DND-41 (cell line): ENCODE measurements at regions not wholly inside any gene's neighbourhood (a gene's known extent, or its start where the extent isn't known, plus 50 kb on each side); places are given as distances from the start of the nearest gene placed in this dataset.

Experiments
- ATAC-seq: fragments of 200-7000 bp; cut with Tn5 transposase; 3 replicates; pipeline ENCODE4 v1.9.1; 2021; ENCODE audit warnings: low read depth; ENCODE audit not compliant: insufficient read depth
- DNase-seq: peaks from one replicate; pipeline ENCODE4 v3.0.0-alpha.2; 2020
- H2AFZ ChIP-seq: 2 replicates; pipeline ENCODE4 v1.6.0; 2012; ENCODE audit warnings: low read depth, low read length
- H3K27ac ChIP-seq: 2 replicates; pipeline ENCODE4 v1.5.1; 2012; ENCODE audit warnings: low read length, inconsistent platforms
- H3K27me3 ChIP-seq: fragments of 200-600 bp; sonication (generic); 2 replicates; pipeline ENCODE4 v1.6.0; 2012; ENCODE audit warnings: low read length, mild to moderate bottlenecking, inconsistent platforms; ENCODE audit not compliant: insufficient read depth, poor library complexity
- H3K36me3 ChIP-seq: 2 replicates; pipeline ENCODE4 v1.5.1; 2012; ENCODE audit warnings: low read length, inconsistent platforms; ENCODE audit not compliant: insufficient read depth
- H3K4me1 ChIP-seq: 2 replicates; pipeline ENCODE4 v1.5.1; 2012; ENCODE audit warnings: mild to moderate bottlenecking, low read length; ENCODE audit not compliant: insufficient read depth
- H3K4me2 ChIP-seq: 2 replicates; pipeline ENCODE4 v1.6.0; 2012; ENCODE audit warnings: mild to moderate bottlenecking, moderate library complexity, low read length, inconsistent platforms; ENCODE audit not compliant: insufficient read depth
- H3K4me3 ChIP-seq, 2 experiments: fragments of 200-600 bp in 1 of 2; shearing (Covaris generic) in 1 of 2; 2 replicates each; pipeline ENCODE4 v1.5.1; 2012 to 2016; ENCODE audit warnings: inconsistent platforms in 2 of 2, low read length in 2 of 2, mild to moderate bottlenecking in 2 of 2, low read depth in 1 of 2, moderate library complexity in 1 of 2
- H3K79me2 ChIP-seq: 2 replicates; pipeline ENCODE4 v1.6.0; 2012; ENCODE audit warnings: low read length, inconsistent platforms; ENCODE audit not compliant: insufficient read depth
- H3K9ac ChIP-seq: 2 replicates; pipeline ENCODE4 v1.6.0; 2012; ENCODE audit warnings: low read depth, mild to moderate bottlenecking, inconsistent platforms, low read length, moderate library complexity
- H3K9me3 ChIP-seq: 2 replicates; pipeline ENCODE4 v1.5.1; 2012; ENCODE audit warnings: low read length, moderate library complexity, mild to moderate bottlenecking, inconsistent platforms; ENCODE audit not compliant: insufficient read depth, severe bottlenecking
- H4K20me1 ChIP-seq: 2 replicates; pipeline ENCODE4 v1.6.0; 2012; ENCODE audit warnings: low read length; ENCODE audit not compliant: insufficient read depth
- CTCF ChIP-seq: IDR thresholded peaks from 2 replicates; pipeline ENCODE4 v1.5.1; 2012; ENCODE audit warnings: borderline replicate concordance, low read length, moderate library complexity, mild to moderate bottlenecking; ENCODE audit not compliant: poor library complexity, severe bottlenecking; ENCODE audit errors: extremely low read depth
- EZH2 ChIP-seq: IDR thresholded peaks from 3 replicates; pipeline ENCODE4 v1.6.1; 2012; ENCODE audit warnings: borderline replicate concordance, low read depth, mild to moderate bottlenecking, moderate library complexity, low read length, inconsistent platforms; ENCODE audit not compliant: severe bottlenecking

GRCh38 chr4:128590034-128590740 lies 219.3 kb upstream of the JADE1 start:
- no peak for DNase-seq
- Histone ChIP-seq H3K9me3 (no peaks in the 10 kb centered on the region), H3K36me3 (no peaks in the 10 kb centered on the region), H3K4me2 (no peak overlapping the region), H3K27ac (no peak overlapping the region), H3K79me2 (no peaks in the 10 kb centered on the region), H3K4me1 (no peaks in the 10 kb centered on the region), H3K27me3 (no peaks in the 10 kb centered on the region), H2AFZ (no peak overlapping the region), H3K4me3 (no peak overlapping the region), H4K20me1 (no peaks in the 10 kb centered on the region), H3K9ac (no peak overlapping the region)
- ATAC-seq, result peak; percentile 57; the same call in 1 of the 3 replicates
- no peak for TF ChIP-seq CTCF
- TF ChIP-seq EZH2, result no peak

GRCh38 chr4:128589384-128589965 lies 220.0 kb upstream of the JADE1 start:
- DNase-seq (no peak), ATAC-seq (no peak)
- Histone ChIP-seq H3K9ac (no peak overlapping the region), H3K4me1 (no peaks in the 10 kb centered on the region), H3K27me3 (no peaks in the 10 kb centered on the region), H4K20me1 (no peaks in the 10 kb centered on the region), H3K9me3 (no peaks in the 10 kb centered on the region), H3K4me3 (no peak overlapping the region), H3K27ac (no peak overlapping the region), H2AFZ (no peak overlapping the region), H3K79me2 (no peaks in the 10 kb centered on the region), H3K4me2 (no peak overlapping the region), H3K36me3 (no peaks in the 10 kb centered on the region)
- TF ChIP-seq EZH2, result no peak
- TF ChIP-seq CTCF, result no peak

GRCh38 chr4:128587382-128587781 lies 222.1 kb upstream of the JADE1 start:
- Histone ChIP-seq H3K9me3 (no peaks in the 10 kb centered on the region), H3K4me1 (no peaks in the 10 kb centered on the region), H4K20me1 (no peaks in the 10 kb centered on the region), H2AFZ (no peak overlapping the region), H3K36me3 (no peaks in the 10 kb centered on the region), H3K4me3 (no peak overlapping the region), H3K27ac (no peak overlapping the region), H3K79me2 (no peaks in the 10 kb centered on the region), H3K4me2 (no peak overlapping the region), H3K27me3 (no peaks in the 10 kb centered on the region), H3K9ac (no peak overlapping the region)
- ATAC-seq (no peak), DNase-seq (no peak)
- no peak for TF ChIP-seq CTCF
- TF ChIP-seq EZH2, result no peak
